ENCODE measurements at regions not wholly inside any gene's neighbourhood (a gene's known extent, or its start where the extent isn't known, plus 50 kb on each side); places are given as distances from the start of the nearest gene placed in this dataset.

DNA sequence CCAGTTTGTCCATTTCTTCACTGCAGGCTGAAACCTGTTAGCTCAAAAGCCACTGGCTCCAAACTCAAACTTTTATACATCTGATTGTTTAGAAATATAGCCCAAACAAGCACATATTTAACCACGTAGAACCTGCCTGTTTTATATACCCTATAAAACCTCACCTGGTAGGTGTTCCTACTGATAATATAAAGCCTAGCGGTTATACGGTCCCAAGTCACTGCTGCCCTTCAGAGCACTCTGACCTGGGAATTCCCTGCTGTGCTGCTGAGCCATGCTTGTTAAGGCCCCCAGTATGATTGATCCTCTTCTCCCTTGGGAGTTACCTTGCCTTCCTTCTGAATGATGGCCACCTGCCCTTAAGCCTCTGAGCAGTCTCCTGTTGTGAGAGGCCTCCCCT lies 432.8 kb upstream of the LCORL start:
- Histone ChIP-seq H3K9me3 (ENCODE audit: control insufficient read depth, insufficient read depth, low read length) (peaks cover 12% of the 10 kb centered on the region; the same call in 1 of the 2 replicates), H3K4me3 (ENCODE audit: low read depth, low read length) (no peak overlapping the region), H3K27ac (ENCODE audit: low read depth, low read length) (no peak overlapping the region), H3K27me3 (ENCODE audit: control insufficient read depth, insufficient read depth, low read length) (no peaks in the 10 kb centered on the region)
- no peak for DNase-seq (ENCODE audit: low read depth, low spot score)
- POLR2A ChIA-PET = no interaction called here
- TF ChIP-seq, protein P1, sequence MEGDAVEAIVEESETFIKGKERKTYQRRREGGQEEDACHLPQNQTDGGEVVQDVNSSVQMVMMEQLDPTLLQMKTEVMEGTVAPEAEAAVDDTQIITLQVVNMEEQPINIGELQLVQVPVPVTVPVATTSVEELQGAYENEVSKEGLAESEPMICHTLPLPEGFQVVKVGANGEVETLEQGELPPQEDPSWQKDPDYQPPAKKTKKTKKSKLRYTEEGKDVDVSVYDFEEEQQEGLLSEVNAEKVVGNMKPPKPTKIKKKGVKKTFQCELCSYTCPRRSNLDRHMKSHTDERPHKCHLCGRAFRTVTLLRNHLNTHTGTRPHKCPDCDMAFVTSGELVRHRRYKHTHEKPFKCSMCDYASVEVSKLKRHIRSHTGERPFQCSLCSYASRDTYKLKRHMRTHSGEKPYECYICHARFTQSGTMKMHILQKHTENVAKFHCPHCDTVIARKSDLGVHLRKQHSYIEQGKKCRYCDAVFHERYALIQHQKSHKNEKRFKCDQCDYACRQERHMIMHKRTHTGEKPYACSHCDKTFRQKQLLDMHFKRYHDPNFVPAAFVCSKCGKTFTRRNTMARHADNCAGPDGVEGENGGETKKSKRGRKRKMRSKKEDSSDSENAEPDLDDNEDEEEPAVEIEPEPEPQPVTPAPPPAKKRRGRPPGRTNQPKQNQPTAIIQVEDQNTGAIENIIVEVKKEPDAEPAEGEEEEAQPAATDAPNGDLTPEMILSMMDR (IDR thresholded peaks at IDR 0.05; ENCODE audit: low read depth, low read length) = no peak
- CTCF ChIA-PET = no interaction called here

DNA sequence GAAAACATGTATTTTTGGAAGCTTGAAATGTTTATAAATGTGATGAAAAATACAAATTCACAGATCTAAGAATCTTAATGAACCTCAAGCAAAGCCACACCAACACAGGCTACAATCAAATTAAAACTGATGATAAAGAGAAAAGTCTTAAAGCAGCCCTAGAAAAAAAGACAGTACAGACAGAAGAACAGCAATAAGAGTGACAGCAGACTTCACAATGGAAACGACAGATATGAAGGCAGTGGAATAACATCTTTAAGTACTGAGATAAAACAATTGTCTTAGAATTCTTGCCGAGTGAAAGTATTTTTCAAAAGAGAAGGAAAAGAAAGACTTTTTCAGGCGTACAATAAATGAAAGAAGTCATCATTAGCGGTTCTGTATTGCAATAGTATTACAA lies 423.6 kb upstream of the LCORL start:
- DNase-seq (ENCODE audit: low read depth, low spot score) = no peak
- Histone ChIP-seq H3K9me3 (ENCODE audit: control insufficient read depth, insufficient read depth, low read length) (peaks cover under 1% of the 10 kb centered on the region; the same call in 1 of the 2 replicates), H3K27me3 (ENCODE audit: control insufficient read depth, insufficient read depth, low read length) (no peaks in the 10 kb centered on the region), H3K4me3 (ENCODE audit: low read depth, low read length) (no peak overlapping the region), H3K27ac (ENCODE audit: low read depth, low read length) (no peak overlapping the region)
- TF ChIP-seq, protein P1 (IDR thresholded peaks at IDR 0.05; ENCODE audit: low read depth, low read length) = no peak
- ChIA-PET POLR2A (no interaction called here), CTCF (no interaction called here)

DNA sequence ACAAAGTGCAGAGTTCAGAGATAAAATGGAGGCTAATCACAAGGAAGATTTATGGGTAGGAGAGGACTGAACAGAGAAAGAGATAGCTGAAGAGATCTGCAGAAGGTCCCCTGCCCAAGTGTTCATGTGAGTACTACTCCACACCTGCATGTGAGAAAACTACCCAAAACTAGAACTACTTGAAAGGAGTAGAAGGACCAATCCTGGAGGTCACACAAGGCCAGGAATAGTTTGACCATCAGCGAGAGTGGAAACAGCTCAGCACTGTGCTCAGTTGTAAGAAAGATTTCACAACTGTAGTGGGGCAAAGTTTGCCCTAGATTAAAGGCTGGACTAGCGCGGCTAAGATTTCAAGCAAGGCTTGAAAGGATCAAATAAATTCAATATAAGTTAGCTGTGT lies 422.7 kb upstream of the LCORL start:
- H3K4me3 ChIP-seq (ENCODE audit: low read depth, low read length) = no peak overlapping the region
- no peaks in the 10 kb centered on the region for H3K27me3 ChIP-seq (ENCODE audit: control insufficient read depth, insufficient read depth, low read length)
- H3K9me3 ChIP-seq (ENCODE audit: control insufficient read depth, insufficient read depth, low read length) = no peaks in the 10 kb centered on the region; the same call in 1 of the 2 replicates
- ChIA-PET POLR2A (no interaction called here), CTCF (no interaction called here)
- no peak for DNase-seq (ENCODE audit: low read depth, low spot score)
- H3K27ac ChIP-seq (ENCODE audit: low read depth, low read length) = no peak overlapping the region
- TF ChIP-seq, protein P1 (IDR thresholded peaks at IDR 0.05; ENCODE audit: low read depth, low read length) = no peak

DNA sequence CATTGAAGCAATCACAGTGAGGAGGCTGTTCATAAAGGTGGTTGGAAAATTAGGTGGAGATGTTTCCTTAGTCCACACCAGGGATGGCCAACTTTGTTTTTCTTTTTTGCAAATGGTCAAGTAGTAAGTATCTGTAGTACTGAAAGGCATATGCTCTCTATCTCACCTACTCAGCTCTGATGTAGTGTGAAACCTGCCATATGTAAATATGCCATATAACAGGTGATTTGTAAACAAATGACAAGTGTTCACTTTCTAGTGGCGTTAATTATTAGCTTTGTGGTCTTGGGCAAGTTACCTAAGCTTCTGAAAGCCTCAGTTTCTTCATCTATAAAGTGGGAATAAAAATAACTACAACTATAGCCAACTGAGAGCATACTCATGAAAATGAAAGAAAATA lies 421.4 kb upstream of the LCORL start:
- DNase-seq (ENCODE audit: low read depth, low spot score) = no peak
- no peak overlapping the region for H3K27ac ChIP-seq (ENCODE audit: low read depth, low read length)
- CTCF ChIA-PET = no interaction called here
- TF ChIP-seq, protein P1 (IDR thresholded peaks at IDR 0.05; ENCODE audit: low read depth, low read length) = no peak
- POLR2A ChIA-PET = no interaction called here
- no peaks in the 10 kb centered on the region; the same call in 1 of the 2 replicates for H3K9me3 ChIP-seq (ENCODE audit: control insufficient read depth, insufficient read depth, low read length)
- no peaks in the 10 kb centered on the region for H3K27me3 ChIP-seq (ENCODE audit: control insufficient read depth, insufficient read depth, low read length)
- no peak overlapping the region for H3K4me3 ChIP-seq (ENCODE audit: low read depth, low read length)

DNA sequence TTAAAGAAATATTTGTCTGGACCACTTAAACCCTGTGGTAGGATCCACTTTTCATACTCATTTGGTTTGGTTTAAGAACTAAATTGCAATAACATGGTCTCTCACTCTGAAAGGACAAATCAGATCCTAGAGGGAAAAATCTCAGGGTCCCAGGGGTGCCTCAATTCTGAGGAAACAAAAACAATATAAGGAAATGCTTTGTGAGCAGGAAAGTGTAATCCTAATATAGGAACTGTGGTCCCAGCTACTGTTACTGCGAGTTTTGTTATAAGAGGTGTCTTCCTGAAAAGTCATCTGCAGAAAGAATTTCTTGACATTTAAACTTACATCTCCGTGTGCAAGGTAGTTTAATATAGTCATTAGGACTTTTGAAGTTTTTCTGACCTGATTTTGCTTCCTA lies 420.1 kb upstream of the LCORL start:
- CTCF ChIA-PET = no interaction called here
- TF ChIP-seq, protein P1 (IDR thresholded peaks at IDR 0.05; ENCODE audit: low read depth, low read length) = no peak
- POLR2A ChIA-PET = no interaction called here
- no peak for DNase-seq (ENCODE audit: low read depth, low spot score)
- no peak overlapping the region for H3K4me3 ChIP-seq (ENCODE audit: low read depth, low read length)
- no peak overlapping the region for H3K27ac ChIP-seq (ENCODE audit: low read depth, low read length)
- no peaks in the 10 kb centered on the region; the same call in none of the 2 replicates for H3K9me3 ChIP-seq (ENCODE audit: control insufficient read depth, insufficient read depth, low read length)
- no peaks in the 10 kb centered on the region for H3K27me3 ChIP-seq (ENCODE audit: control insufficient read depth, insufficient read depth, low read length)
